SK-N-SH treated with all-trans-retinoic acid at 6 μM for 48 hours (cell line): ENCODE measurements at regions not wholly inside any gene's neighbourhood (a gene's known extent, or its start where the extent isn't known, plus 50 kb on each side); places are given as distances from the start of the nearest gene placed in this dataset.

Experiments used
- ATAC-seq: fragments of 200-7000 bp; cut with Tn5 transposase; 3 replicates; pipeline ENCODE4 v1.9.1; 2020; ENCODE audit warnings: mild to moderate bottlenecking, moderate library complexity
- ARNTL ChIP-seq: fragments of 450-650 bp; formaldehyde crosslinking; IDR thresholded peaks from 2 replicates; pipeline ENCODE4 v1.5.0; 2020; ENCODE audit warnings: low read depth, mild to moderate bottlenecking, moderate library complexity, borderline replicate concordance
- BACH2 ChIP-seq: fragments of 250-450 bp; sonication (Bioruptor Pico); IDR thresholded peaks from 2 replicates; pipeline ENCODE4 v1.9.0; 2021; ENCODE audit warnings: mild to moderate bottlenecking, borderline replicate concordance
- CREB5 ChIP-seq: fragments of 250-450 bp; sonication (Bioruptor Pico); IDR thresholded peaks from 2 replicates; pipeline ENCODE4 v1.5.1; 2020; ENCODE audit warnings: low read depth, mild to moderate bottlenecking, moderate library complexity
- CSDC2 ChIP-seq: fragments of 250-450 bp; sonication (Bioruptor Pico); IDR thresholded peaks from 2 replicates; pipeline ENCODE4 v1.5.0; 2020; ENCODE audit warnings: mild to moderate bottlenecking, moderate library complexity
- ESRRG ChIP-seq: fragments of 250-450 bp; sonication (Bioruptor Pico); IDR thresholded peaks from 2 replicates; pipeline ENCODE4 v1.6.1; 2021; ENCODE audit warnings: mild to moderate bottlenecking
- GLIS3 ChIP-seq: fragments of 250-450 bp; sonication (Bioruptor Pico); IDR thresholded peaks from 2 replicates; pipeline ENCODE4 v1.5.0; 2020; ENCODE audit warnings: mild to moderate bottlenecking, moderate library complexity
- ISL1 ChIP-seq: fragments of 250-450 bp; sonication (Bioruptor Pico); IDR thresholded peaks from 2 replicates; pipeline ENCODE4 v2.1.2; 2022; ENCODE audit warnings: mild to moderate bottlenecking, moderate library complexity
- OSR1 ChIP-seq: fragments of 250-450 bp; sonication (Bioruptor Pico); IDR thresholded peaks from 2 replicates; pipeline ENCODE4 v1.8.0; 2022; ENCODE audit warnings: moderate library complexity, mild to moderate bottlenecking, inconsistent platforms
- PATZ1 ChIP-seq: fragments of 250-450 bp; sonication (Bioruptor Pico); IDR thresholded peaks from 2 replicates; pipeline ENCODE4 v1.8.0; 2020; ENCODE audit warnings: mild to moderate bottlenecking, moderate library complexity, borderline replicate concordance
- PPARA ChIP-seq: fragments of 250-450 bp; sonication (Bioruptor Pico); IDR thresholded peaks from 2 replicates; pipeline ENCODE4 v1.5.0; 2020; ENCODE audit warnings: mild to moderate bottlenecking, borderline replicate concordance
- SNAI2 ChIP-seq: fragments of 250-450 bp; sonication (Bioruptor Pico); IDR thresholded peaks from 2 replicates; pipeline ENCODE4 v1.5.0; 2020; ENCODE audit warnings: mild to moderate bottlenecking, moderate library complexity
- TCF4 ChIP-seq: fragments of 250-450 bp; sonication (Bioruptor Pico); IDR thresholded peaks from 2 replicates; pipeline ENCODE4 v1.8.0; 2021; ENCODE audit warnings: mild to moderate bottlenecking, moderate library complexity, borderline replicate concordance
- TOX ChIP-seq: fragments of 250-450 bp; sonication (Bioruptor Pico); IDR thresholded peaks from 2 replicates; pipeline ENCODE4 v1.8.0; 2021; ENCODE audit warnings: mild to moderate bottlenecking, moderate library complexity, borderline replicate concordance
- ZC3H10 ChIP-seq: fragments of 250-450 bp; sonication (Bioruptor Pico); IDR thresholded peaks from 2 replicates; pipeline ENCODE4 v1.5.1; 2021; ENCODE audit warnings: mild to moderate bottlenecking, moderate library complexity
- ZFP3 ChIP-seq: fragments of 250-450 bp; sonication (Bioruptor Pico); IDR thresholded peaks from 2 replicates; pipeline ENCODE4 v1.5.0; 2020; ENCODE audit warnings: mild to moderate bottlenecking, moderate library complexity
- ZNF565 ChIP-seq: fragments of 450-650 bp; formaldehyde crosslinking; conservative IDR thresholded peaks from 2 replicates; pipeline ENCODE4 v1.5.0; 2020; ENCODE audit warnings: low read depth, mild to moderate bottlenecking, moderate library complexity
- ZNF70 ChIP-seq: fragments of 450-650 bp; formaldehyde crosslinking; IDR thresholded peaks from 2 replicates; pipeline ENCODE4 v1.5.0; 2020; ENCODE audit warnings: mild to moderate bottlenecking, moderate library complexity
- ZNF8 ChIP-seq: fragments of 450-650 bp; formaldehyde crosslinking; IDR thresholded peaks from 2 replicates; pipeline ENCODE4 v1.5.0; 2020; ENCODE audit warnings: mild to moderate bottlenecking, moderate library complexity
- TF ChIP-seq, protein P1 (sequence below): fragments of 250-450 bp; sonication (Bioruptor Pico); IDR thresholded peaks from 2 replicates; pipeline ENCODE4 v1.5.0; 2020; ENCODE audit warnings: mild to moderate bottlenecking, moderate library complexity
- TF ChIP-seq, protein P2 (sequence below): fragments of 250-450 bp; sonication (Bioruptor Pico); IDR thresholded peaks from 2 replicates; pipeline ENCODE4 v1.8.0; 2021; ENCODE audit warnings: low read depth, mild to moderate bottlenecking, moderate library complexity, borderline replicate concordance
- TF ChIP-seq, protein P3 (sequence below): fragments of 250-450 bp; sonication (Bioruptor Pico); IDR thresholded peaks from 2 replicates; pipeline ENCODE4 v1.5.1; 2021; ENCODE audit warnings: mild to moderate bottlenecking, moderate library complexity

GRCh38 chr3:67204951-67205350 lies 206.8 kb downstream of the KBTBD8 start:
- no peak for ATAC-seq
- TF ChIP-seq ZC3H10 (CRISPR knock-in tag) (no peak), OSR1 (CRISPR knock-in tag) (no peak), ISL1 (CRISPR knock-in tag) (no peak), ARNTL (no peak), BACH2 (CRISPR knock-in tag) (no peak), SNAI2 (CRISPR knock-in tag) (no peak), TOX (CRISPR knock-in tag) (no peak)
- TF ChIP-seq, protein P1, sequence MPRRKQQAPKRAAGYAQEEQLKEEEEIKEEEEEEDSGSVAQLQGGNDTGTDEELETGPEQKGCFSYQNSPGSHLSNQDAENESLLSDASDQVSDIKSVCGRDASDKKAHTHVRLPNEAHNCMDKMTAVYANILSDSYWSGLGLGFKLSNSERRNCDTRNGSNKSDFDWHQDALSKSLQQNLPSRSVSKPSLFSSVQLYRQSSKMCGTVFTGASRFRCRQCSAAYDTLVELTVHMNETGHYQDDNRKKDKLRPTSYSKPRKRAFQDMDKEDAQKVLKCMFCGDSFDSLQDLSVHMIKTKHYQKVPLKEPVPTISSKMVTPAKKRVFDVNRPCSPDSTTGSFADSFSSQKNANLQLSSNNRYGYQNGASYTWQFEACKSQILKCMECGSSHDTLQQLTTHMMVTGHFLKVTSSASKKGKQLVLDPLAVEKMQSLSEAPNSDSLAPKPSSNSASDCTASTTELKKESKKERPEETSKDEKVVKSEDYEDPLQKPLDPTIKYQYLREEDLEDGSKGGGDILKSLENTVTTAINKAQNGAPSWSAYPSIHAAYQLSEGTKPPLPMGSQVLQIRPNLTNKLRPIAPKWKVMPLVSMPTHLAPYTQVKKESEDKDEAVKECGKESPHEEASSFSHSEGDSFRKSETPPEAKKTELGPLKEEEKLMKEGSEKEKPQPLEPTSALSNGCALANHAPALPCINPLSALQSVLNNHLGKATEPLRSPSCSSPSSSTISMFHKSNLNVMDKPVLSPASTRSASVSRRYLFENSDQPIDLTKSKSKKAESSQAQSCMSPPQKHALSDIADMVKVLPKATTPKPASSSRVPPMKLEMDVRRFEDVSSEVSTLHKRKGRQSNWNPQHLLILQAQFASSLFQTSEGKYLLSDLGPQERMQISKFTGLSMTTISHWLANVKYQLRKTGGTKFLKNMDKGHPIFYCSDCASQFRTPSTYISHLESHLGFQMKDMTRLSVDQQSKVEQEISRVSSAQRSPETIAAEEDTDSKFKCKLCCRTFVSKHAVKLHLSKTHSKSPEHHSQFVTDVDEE (CRISPR knock-in tag), result no peak
- TF ChIP-seq, all 23 proteins: peak for 0

DNA sequence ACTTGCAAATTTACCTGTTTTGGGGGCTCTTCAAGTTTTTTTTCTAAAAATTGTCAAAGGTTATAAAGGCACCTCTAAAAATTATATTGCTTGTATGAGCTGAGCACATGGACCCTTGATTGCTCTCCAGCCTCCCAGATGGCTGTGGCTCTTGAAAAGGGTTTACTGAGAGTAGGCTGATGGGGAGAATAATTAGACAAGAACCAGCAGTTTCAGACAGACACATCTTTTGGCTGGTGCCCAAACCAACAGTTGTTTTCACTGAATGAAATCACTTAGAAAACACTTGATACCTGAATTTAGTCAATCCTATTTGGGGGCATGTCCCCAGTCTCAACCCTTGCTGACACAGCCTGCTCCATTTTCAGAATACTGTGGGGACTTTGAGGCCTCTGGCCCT lies 217.6 kb downstream of the KBTBD8 start:
- no peak for ATAC-seq
- TF ChIP-seq ESRRG (CRISPR knock-in tag) (no peak), ZNF70 (no peak), ZFP3 (CRISPR knock-in tag) (no peak), BACH2 (CRISPR knock-in tag) (no peak), ISL1 (CRISPR knock-in tag) (no peak), GLIS3 (CRISPR knock-in tag) (no peak), CREB5 (no peak), ARNTL (no peak), PPARA (CRISPR knock-in tag) (no peak), ZC3H10 (CRISPR knock-in tag) (no peak), PATZ1 (no peak), SNAI2 (CRISPR knock-in tag) (no peak), ZNF565 (no peak), OSR1 (CRISPR knock-in tag) (no peak), ZNF8 (CRISPR knock-in tag) (no peak), TCF4 (no peak), CSDC2 (CRISPR knock-in tag) (no peak)
- TF ChIP-seq, protein P1 (CRISPR knock-in tag), result no peak
- TF ChIP-seq, protein P2, sequence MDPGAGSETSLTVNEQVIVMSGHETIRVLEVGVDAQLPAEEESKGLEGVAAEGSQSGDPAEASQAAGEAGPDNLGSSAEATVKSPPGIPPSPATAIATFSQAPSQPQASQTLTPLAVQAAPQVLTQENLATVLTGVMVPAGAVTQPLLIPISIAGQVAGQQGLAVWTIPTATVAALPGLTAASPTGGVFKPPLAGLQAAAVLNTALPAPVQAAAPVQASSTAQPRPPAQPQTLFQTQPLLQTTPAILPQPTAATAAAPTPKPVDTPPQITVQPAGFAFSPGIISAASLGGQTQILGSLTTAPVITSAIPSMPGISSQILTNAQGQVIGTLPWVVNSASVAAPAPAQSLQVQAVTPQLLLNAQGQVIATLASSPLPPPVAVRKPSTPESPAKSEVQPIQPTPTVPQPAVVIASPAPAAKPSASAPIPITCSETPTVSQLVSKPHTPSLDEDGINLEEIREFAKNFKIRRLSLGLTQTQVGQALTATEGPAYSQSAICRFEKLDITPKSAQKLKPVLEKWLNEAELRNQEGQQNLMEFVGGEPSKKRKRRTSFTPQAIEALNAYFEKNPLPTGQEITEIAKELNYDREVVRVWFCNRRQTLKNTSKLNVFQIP (CRISPR knock-in tag), result no peak
- TF ChIP-seq, protein P3, sequence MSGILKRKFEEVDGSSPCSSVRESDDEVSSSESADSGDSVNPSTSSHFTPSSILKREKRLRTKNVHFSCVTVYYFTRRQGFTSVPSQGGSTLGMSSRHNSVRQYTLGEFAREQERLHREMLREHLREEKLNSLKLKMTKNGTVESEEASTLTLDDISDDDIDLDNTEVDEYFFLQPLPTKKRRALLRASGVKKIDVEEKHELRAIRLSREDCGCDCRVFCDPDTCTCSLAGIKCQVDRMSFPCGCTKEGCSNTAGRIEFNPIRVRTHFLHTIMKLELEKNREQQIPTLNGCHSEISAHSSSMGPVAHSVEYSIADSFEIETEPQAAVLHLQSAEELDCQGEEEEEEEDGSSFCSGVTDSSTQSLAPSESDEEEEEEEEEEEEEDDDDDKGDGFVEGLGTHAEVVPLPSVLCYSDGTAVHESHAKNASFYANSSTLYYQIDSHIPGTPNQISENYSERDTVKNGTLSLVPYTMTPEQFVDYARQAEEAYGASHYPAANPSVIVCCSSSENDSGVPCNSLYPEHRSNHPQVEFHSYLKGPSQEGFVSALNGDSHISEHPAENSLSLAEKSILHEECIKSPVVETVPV, result no peak
